ENCODE measurements at regions not wholly inside any gene's neighbourhood (a gene's known extent, or its start where the extent isn't known, plus 50 kb on each side); places are given as distances from the start of the nearest gene placed in this dataset.

DNA sequence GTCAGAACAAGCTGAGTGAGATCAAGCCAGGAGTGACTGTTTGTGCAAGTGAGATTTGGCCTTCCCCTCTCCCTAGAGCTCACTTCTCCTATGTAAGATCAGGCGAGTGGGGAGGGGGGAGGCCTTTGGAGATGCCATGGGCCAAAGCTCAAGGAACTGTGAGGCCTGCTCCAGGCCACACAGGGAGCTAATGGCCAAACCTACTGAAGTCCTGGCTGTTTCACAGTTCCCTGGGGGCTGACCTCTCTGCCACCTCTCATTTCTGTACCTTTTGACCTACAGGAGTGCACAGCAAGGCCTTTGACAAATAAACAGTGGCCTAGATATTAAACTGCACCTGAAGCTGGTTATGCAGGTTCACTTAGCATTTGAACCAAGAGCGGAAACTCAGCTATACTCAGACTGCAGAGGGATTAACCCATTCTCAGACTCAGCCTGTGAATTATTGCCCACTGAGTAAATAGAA, 235.0 kb upstream of the NT5C1B start:
- TF ChIP-seq, protein P1, sequence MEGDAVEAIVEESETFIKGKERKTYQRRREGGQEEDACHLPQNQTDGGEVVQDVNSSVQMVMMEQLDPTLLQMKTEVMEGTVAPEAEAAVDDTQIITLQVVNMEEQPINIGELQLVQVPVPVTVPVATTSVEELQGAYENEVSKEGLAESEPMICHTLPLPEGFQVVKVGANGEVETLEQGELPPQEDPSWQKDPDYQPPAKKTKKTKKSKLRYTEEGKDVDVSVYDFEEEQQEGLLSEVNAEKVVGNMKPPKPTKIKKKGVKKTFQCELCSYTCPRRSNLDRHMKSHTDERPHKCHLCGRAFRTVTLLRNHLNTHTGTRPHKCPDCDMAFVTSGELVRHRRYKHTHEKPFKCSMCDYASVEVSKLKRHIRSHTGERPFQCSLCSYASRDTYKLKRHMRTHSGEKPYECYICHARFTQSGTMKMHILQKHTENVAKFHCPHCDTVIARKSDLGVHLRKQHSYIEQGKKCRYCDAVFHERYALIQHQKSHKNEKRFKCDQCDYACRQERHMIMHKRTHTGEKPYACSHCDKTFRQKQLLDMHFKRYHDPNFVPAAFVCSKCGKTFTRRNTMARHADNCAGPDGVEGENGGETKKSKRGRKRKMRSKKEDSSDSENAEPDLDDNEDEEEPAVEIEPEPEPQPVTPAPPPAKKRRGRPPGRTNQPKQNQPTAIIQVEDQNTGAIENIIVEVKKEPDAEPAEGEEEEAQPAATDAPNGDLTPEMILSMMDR (IDR thresholded peaks at IDR 0.05) = no peak
- no peak for TF ChIP-seq POLR2A (IDR thresholded peaks at IDR 0.05)

All from thyroid gland (tissue), 4 donors.